Right lobe of liver (tissue), 6 donors: ENCODE measurements at regions not wholly inside any gene's neighbourhood (a gene's known extent, or its start where the extent isn't known, plus 50 kb on each side); places are given as distances from the start of the nearest gene placed in this dataset.

ENCODE experiments used
- ATAC-seq, 4 donors: fragments of 200-7000 bp; cut with Tn5 transposase; one replicate each; pipeline ENCODE4 v1.9.1; 2020; ENCODE audit warnings: mild to moderate bottlenecking in 4 of 4, moderate library complexity in 4 of 4
- DNase-seq, 3 donors: peaks; one replicate each; pipeline ENCODE4 v3.0.0-alpha.2; 2020
- H3K27ac ChIP-seq, 3 donors: fragments of 200-600 bp; one replicate each; pipeline ENCODE4 v1.8.0; 2022
- H3K27me3 ChIP-seq, 2 donors: fragments of 200-600 bp; one replicate each; pipeline ENCODE4 v1.8.0; 2022
- H3K36me3 ChIP-seq, 4 donors: fragments of 200-600 bp; sonication (generic) in 1 of 4; one replicate each; pipeline versions ENCODE4 v1.5.1 to v1.8.0; 2017 to 2022; ENCODE audit warnings: control low read depth in 1 of 4
- H3K4me1 ChIP-seq, 4 donors: fragments of 200-600 bp; sonication (generic) in 1 of 4; one replicate each; pipeline versions ENCODE4 v1.5.1 to v1.8.0; 2017 to 2022; ENCODE audit warnings: control low read depth in 1 of 4
- H3K4me3 ChIP-seq, 3 donors: fragments of 200-600 bp; one replicate each; pipeline ENCODE4 v1.8.0; 2022
- H3K9me3 ChIP-seq, 4 donors: fragments of 200-600 bp; sonication (generic) in 1 of 4; one replicate each; pipeline versions ENCODE4 v1.5.1 to v1.8.0; 2017 to 2022; ENCODE audit warnings: control low read depth in 1 of 4
- POLR2A ChIP-seq: fragments of 450-650 bp; IDR thresholded peaks from one replicate; pipeline ENCODE4 v1.6.1; 2017; ENCODE audit warnings: antibody characterized with exemption, mild to moderate bottlenecking
- WGBS: methylation state at CpG from one replicate; pipeline ENCODE4 v1.1.6; 2018; ENCODE audit warnings: low coverage, low lambda C conversion rate; ENCODE audit not compliant: insufficient coverage; ENCODE audit errors: missing lambda C conversion rate; 5-methylcytosine and 5-hydroxymethylcytosine counted together
- intact Hi-C, 2 donors: fragments of 100-400 bp; cut with DNase I; formaldehyde crosslinking; loops; one replicate each; pipeline versions ENCODE4 v1.11.2 to v1.14.1; 2022
- TF ChIP-seq, protein P1 (sequence below), 4 donors: fragments of 200-600 bp in 3 of 4; fragments of 450-650 bp in 1 of 4; IDR thresholded peaks; one replicate each; pipeline versions ENCODE4 v1.5.1 to v1.8.0; 2016 to 2022; ENCODE audit warnings: antibody characterized with exemption in 4 of 4, mild to moderate bottlenecking in 2 of 4
- donor health status: DM: no; HTN: yes; CAD: no.
- donor health status: DM: no; HTN: no; CAD: no.
- donor health status: DM: no; HTN: no; CAD: no.
- donor health status: DM: no; HTN: yes; CAD: no.
- donor health status: DM: no; HTN: yes; CAD: no.

DNA sequence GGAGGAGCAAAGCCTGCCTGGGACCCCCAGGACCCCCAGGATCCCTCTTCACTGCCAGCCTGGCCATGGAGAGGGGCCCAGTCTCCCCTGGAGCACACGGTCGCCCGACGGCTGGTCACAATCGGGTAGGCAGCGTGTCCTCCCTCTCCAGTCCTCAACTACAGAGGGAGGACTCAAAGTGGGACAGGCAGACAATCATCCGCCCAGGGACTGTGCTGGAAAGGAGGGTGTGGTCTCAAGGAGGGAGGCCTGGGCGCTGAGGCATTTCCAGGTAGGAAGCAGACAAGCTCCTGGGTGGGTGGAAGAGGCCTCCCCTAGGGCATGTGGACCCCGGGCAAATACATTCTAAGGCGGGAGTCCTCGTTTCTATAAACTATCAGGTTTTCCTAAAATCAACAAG, 93.2 kb upstream of the ADAMTS2 start:
- no CpG with 5 or more reads among the region's 11 CpGs for WGBS
- intact Hi-C loops: no loop called here
- DNase-seq: no peak

DNA sequence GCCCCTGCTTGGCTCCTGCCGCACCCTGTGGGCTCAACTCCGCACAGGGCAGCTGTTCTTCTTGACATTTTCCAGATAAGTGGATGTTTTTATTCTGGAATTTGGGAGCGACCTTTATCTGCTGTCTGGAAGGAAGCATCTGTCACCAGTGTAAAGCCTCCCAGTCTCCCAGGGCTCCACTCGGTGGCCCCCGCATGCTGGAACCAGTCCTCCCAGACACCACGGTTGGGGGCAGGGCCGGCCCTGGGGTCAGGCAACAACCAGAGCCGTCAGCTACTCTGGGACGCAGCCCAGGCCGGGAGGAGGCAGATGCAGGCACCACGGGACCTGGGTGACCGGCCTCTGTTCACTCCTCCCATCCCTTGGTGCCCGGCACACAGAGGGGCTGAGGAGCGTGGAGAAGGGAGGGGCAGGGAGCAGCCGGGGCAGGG, 92.8 kb upstream of the ADAMTS2 start:
- Histone ChIP-seq H3K4me3 (no peak overlapping the region), H3K27me3 (no peaks in the 10 kb centered on the region), H3K9me3 (no peaks in the 10 kb centered on the region), H3K4me1 (no peaks in the 10 kb centered on the region), H3K27ac (peak overlapping the region in 2 of 3 donors; percentile 36 to 43), H3K36me3 (no peaks in the 10 kb centered on the region)
- TF ChIP-seq POLR2A: no peak
- TF ChIP-seq, protein P1, sequence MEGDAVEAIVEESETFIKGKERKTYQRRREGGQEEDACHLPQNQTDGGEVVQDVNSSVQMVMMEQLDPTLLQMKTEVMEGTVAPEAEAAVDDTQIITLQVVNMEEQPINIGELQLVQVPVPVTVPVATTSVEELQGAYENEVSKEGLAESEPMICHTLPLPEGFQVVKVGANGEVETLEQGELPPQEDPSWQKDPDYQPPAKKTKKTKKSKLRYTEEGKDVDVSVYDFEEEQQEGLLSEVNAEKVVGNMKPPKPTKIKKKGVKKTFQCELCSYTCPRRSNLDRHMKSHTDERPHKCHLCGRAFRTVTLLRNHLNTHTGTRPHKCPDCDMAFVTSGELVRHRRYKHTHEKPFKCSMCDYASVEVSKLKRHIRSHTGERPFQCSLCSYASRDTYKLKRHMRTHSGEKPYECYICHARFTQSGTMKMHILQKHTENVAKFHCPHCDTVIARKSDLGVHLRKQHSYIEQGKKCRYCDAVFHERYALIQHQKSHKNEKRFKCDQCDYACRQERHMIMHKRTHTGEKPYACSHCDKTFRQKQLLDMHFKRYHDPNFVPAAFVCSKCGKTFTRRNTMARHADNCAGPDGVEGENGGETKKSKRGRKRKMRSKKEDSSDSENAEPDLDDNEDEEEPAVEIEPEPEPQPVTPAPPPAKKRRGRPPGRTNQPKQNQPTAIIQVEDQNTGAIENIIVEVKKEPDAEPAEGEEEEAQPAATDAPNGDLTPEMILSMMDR (IDR thresholded peaks at IDR 0.05): no peak
- intact Hi-C loops: no loop called here
- ATAC-seq: peak; percentile 56 to 70 (median 67)
- 31% methylated on average over 2 of the region's 15 CpGs for WGBS
- peak in 2 of 3 donors; percentile 46 to 62 for DNase-seq

More for the DNA sequence above, 93.2 kb upstream of the ADAMTS2 start:
- no peaks in the 10 kb centered on the region for H3K36me3 ChIP-seq
- H3K9me3 ChIP-seq: no peaks in the 10 kb centered on the region
- no peaks in the 10 kb centered on the region for H3K4me1 ChIP-seq
- no peak for ATAC-seq
- H3K27me3 ChIP-seq: no peaks in the 10 kb centered on the region
- TF ChIP-seq, protein P1 (IDR thresholded peaks at IDR 0.05): no peak
- TF ChIP-seq POLR2A: no peak
- no peak overlapping the region for H3K4me3 ChIP-seq
- H3K27ac ChIP-seq: peak overlapping the region in 2 of 3 donors; percentile 36 to 43

DNA sequence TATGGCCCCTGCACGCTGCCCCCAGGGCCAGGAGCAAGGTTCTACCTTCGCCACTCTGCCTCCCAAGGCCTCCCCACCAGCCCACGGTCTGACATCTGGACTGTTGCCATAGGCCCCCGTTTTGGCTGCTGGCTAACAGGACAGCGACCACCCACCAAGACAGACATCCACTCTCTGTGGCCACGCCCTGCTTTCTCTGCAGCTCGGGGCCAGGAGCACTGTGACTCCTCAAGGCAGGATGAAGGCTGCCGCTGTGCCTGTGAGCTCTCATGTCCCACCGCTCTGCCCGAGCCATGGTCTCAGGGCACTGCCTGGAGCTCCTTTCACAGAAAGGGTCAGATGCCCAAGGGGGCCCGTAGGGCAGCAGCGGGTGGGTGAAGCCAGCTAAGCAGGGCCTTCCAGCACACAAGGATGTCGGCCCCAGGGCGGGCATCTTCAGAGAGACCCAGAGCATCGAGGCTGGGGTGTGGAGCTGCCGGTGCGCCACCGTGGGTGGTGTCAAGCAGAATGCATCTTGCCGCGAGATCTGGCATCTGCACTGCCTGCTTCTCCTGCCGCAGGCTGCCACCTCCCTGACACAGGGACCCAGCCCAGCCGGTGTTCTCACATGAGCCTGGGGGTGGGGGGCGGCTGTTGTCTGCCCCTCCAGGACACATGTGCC, 92.2 kb upstream of the ADAMTS2 start:
- H3K4me3 ChIP-seq: no peak overlapping the region
- WGBS: 52% methylated on average over 7 of the region's 23 CpGs
- intact Hi-C loops: no loop called here
- peak in 2 of 4 donors; percentile 8 to 13 for ATAC-seq
- DNase-seq: peak in 1 of 3 donors; percentile 53
- TF ChIP-seq, protein P1 (IDR thresholded peaks at IDR 0.05): no peak
- no peak for TF ChIP-seq POLR2A
- no peaks in the 10 kb centered on the region for H3K36me3 ChIP-seq
- no peaks in the 10 kb centered on the region for H3K9me3 ChIP-seq
- peak overlapping the region in 1 of 3 donors; percentile 43 for H3K27ac ChIP-seq
- H3K27me3 ChIP-seq: no peaks in the 10 kb centered on the region
- H3K4me1 ChIP-seq: no peaks in the 10 kb centered on the region

DNA sequence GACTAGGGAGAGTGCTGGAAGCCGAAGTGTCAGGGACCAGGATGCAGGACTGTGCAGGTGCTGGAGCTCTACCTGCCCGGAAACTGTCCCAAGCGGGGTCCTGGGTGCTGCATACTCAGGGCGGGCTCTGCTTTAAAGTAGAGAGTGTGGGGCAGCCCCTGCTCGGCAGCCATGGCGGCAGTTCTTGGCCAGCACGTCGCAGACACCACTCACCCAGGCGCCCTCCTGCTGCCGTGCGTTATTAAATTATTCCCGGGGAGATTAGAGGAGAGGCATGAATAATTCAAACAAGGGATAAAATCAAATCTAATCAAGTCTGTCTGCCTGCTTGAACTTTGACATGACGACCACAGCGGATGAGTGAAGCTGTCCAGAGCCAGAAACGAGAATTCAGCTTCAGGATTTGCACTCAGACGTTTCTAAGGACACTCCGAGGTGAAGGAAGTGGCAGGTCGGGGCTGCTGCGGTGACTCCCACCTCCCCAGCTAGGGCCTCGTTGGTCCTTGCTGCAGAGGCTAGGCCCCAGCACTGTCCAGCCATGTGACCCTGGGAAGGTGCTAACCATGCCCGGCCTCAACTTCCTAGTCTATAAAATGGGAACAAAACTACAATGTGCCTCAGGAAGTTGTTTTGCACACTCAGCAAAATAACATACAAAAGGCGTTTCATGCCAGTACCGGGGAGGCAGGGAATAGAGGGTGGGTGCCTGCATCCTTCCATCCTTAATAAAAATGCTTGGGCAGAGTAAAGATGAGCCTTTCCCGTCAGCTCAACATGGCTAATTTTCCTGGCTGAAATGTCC, 91.3 kb upstream of the ADAMTS2 start:
- Histone ChIP-seq H3K9me3 (no peaks in the 10 kb centered on the region), H3K4me3 (no peak overlapping the region), H3K27me3 (no peaks in the 10 kb centered on the region), H3K36me3 (no peaks in the 10 kb centered on the region), H3K27ac (no peak overlapping the region), H3K4me1 (no peaks in the 10 kb centered on the region)
- TF ChIP-seq, protein P1 (IDR thresholded peaks at IDR 0.05): no peak
- no peak for TF ChIP-seq POLR2A
- DNase-seq (peak in 1 of 3 donors; percentile 42), ATAC-seq (peak in 1 of 4 donors; percentile 17)
- intact Hi-C loops: no loop called here
- 45% methylated on average over 10 of the region's 24 CpGs for WGBS
